ENCODE measurements at regions not wholly inside any gene's neighbourhood (a gene's known extent, or its start where the extent isn't known, plus 50 kb on each side); places are given as distances from the start of the nearest gene placed in this dataset.

- Histone ChIP-seq H3K27me3 (ENCODE audit: insufficient read depth, poor library complexity, severe bottlenecking) (no peaks in the 10 kb centered on the region), H3K36me3 (ENCODE audit: low read depth) (no peaks in the 10 kb centered on the region), H3K4me3 (ENCODE audit: severe bottlenecking) (no peak overlapping the region), H3K4me1 (ENCODE audit: insufficient read depth, poor library complexity, severe bottlenecking) (no peaks in the 10 kb centered on the region), H3K27ac (ENCODE audit: poor library complexity, severe bottlenecking) (no peak overlapping the region), H3K9me3 (ENCODE audit: severe bottlenecking) (no peaks in the 10 kb centered on the region)
- no peak for DNase-seq (ENCODE audit: low spot score)
- no peak for ATAC-seq (ENCODE audit: low read depth)
- TF ChIP-seq CTCF (IDR thresholded peaks at IDR 0.05; ENCODE audit: poor library complexity, severe bottlenecking): no peak
Measured at GRCh38 chr12:116463366-116463765, 95.8 kb upstream of the MAP1LC3B2 start.

GRCh38 chr12:116465407-116465806 lies 93.8 kb upstream of the MAP1LC3B2 start:
- H3K27me3 ChIP-seq (ENCODE audit: insufficient read depth, poor library complexity, severe bottlenecking): no peaks in the 10 kb centered on the region
- no peaks in the 10 kb centered on the region for H3K4me1 ChIP-seq (ENCODE audit: insufficient read depth, poor library complexity, severe bottlenecking)
- H3K4me3 ChIP-seq (ENCODE audit: severe bottlenecking): no peak overlapping the region
- no peak overlapping the region for H3K27ac ChIP-seq (ENCODE audit: poor library complexity, severe bottlenecking)
- DNase-seq (ENCODE audit: low spot score): no peak
- no peak for ATAC-seq (ENCODE audit: low read depth)
- no peak for TF ChIP-seq CTCF (IDR thresholded peaks at IDR 0.05; ENCODE audit: poor library complexity, severe bottlenecking)
- no peaks in the 10 kb centered on the region for H3K9me3 ChIP-seq (ENCODE audit: severe bottlenecking)
- H3K36me3 ChIP-seq (ENCODE audit: low read depth): no peaks in the 10 kb centered on the region

- no peak for ATAC-seq (ENCODE audit: low read depth)
Measured at GRCh38 chr12:116465856-116466255, 93.3 kb upstream of the MAP1LC3B2 start.

GRCh38 chr12:116466536-116466935 lies 92.6 kb upstream of the MAP1LC3B2 start:
- TF ChIP-seq CTCF (IDR thresholded peaks at IDR 0.05; ENCODE audit: poor library complexity, severe bottlenecking): no peak
- Histone ChIP-seq H3K9me3 (ENCODE audit: severe bottlenecking) (no peaks in the 10 kb centered on the region), H3K4me3 (ENCODE audit: severe bottlenecking) (no peak overlapping the region), H3K4me1 (ENCODE audit: insufficient read depth, poor library complexity, severe bottlenecking) (no peaks in the 10 kb centered on the region), H3K27ac (ENCODE audit: poor library complexity, severe bottlenecking) (no peak overlapping the region), H3K36me3 (ENCODE audit: low read depth) (no peaks in the 10 kb centered on the region), H3K27me3 (ENCODE audit: insufficient read depth, poor library complexity, severe bottlenecking) (no peaks in the 10 kb centered on the region)
- DNase-seq (ENCODE audit: low spot score): no peak
- peak; percentile 68 for ATAC-seq (ENCODE audit: low read depth)

More at GRCh38 chr12:116465856-116466255, 93.3 kb upstream of the MAP1LC3B2 start:
- DNase-seq (ENCODE audit: low spot score): no peak
- Histone ChIP-seq H3K4me1 (ENCODE audit: insufficient read depth, poor library complexity, severe bottlenecking) (no peaks in the 10 kb centered on the region), H3K36me3 (ENCODE audit: low read depth) (no peaks in the 10 kb centered on the region), H3K27me3 (ENCODE audit: insufficient read depth, poor library complexity, severe bottlenecking) (no peaks in the 10 kb centered on the region), H3K9me3 (ENCODE audit: severe bottlenecking) (no peaks in the 10 kb centered on the region), H3K27ac (ENCODE audit: poor library complexity, severe bottlenecking) (no peak overlapping the region), H3K4me3 (ENCODE audit: severe bottlenecking) (no peak overlapping the region)
- no peak for TF ChIP-seq CTCF (IDR thresholded peaks at IDR 0.05; ENCODE audit: poor library complexity, severe bottlenecking)

GRCh38 chr12:116469344-116469743 lies 89.8 kb upstream of the MAP1LC3B2 start:
- DNase-seq (ENCODE audit: low spot score) (no peak), ATAC-seq (ENCODE audit: low read depth) (no peak)
- Histone ChIP-seq H3K36me3 (ENCODE audit: low read depth) (no peaks in the 10 kb centered on the region), H3K9me3 (ENCODE audit: severe bottlenecking) (no peaks in the 10 kb centered on the region), H3K4me1 (ENCODE audit: insufficient read depth, poor library complexity, severe bottlenecking) (no peaks in the 10 kb centered on the region), H3K4me3 (ENCODE audit: severe bottlenecking) (no peak overlapping the region), H3K27ac (ENCODE audit: poor library complexity, severe bottlenecking) (no peak overlapping the region), H3K27me3 (ENCODE audit: insufficient read depth, poor library complexity, severe bottlenecking) (no peaks in the 10 kb centered on the region)
- TF ChIP-seq CTCF (IDR thresholded peaks at IDR 0.05; ENCODE audit: poor library complexity, severe bottlenecking): no peak

Data from RWPE2 (cell line).